ENCODE measurements at regions not wholly inside any gene's neighbourhood (a gene's known extent, or its start where the extent isn't known, plus 50 kb on each side); places are given as distances from the start of the nearest gene placed in this dataset.
"Not testable (repeated sequence)": the region's sequence is repeated elsewhere in the genome, so short reads cannot be mapped to it uniquely, and the experiment has no call there.

GRCh38 chr11:25319127-25319526 lies 822.3 kb downstream of the LUZP2 start:
- no peak for DNase-seq (ENCODE audit: low spot score)

- no peak for DNase-seq (ENCODE audit: low spot score)
Observed at GRCh38 chr11:25327656-25328055, 830.8 kb downstream of the LUZP2 start.

DNA sequence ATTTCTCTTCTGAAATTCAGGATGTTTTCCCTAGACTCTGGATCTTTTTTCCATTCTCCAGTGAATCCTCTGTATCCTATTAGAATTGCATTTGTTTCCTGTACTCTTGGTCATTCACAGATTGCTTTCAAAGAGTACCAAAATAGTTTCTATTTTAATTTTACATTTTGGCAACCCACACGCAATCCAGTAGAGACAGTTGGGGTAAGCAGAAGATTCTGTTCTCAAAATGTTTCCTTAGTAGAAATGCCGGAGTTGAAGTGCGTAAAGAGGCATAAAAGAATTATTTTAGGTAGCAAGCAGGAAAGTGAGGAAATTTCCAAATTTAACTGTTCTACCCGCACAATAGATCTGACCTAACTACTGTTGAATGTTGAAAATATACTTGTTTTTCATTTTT lies 842.4 kb downstream of the LUZP2 start:
- no peak for DNase-seq (ENCODE audit: low spot score)

DNA sequence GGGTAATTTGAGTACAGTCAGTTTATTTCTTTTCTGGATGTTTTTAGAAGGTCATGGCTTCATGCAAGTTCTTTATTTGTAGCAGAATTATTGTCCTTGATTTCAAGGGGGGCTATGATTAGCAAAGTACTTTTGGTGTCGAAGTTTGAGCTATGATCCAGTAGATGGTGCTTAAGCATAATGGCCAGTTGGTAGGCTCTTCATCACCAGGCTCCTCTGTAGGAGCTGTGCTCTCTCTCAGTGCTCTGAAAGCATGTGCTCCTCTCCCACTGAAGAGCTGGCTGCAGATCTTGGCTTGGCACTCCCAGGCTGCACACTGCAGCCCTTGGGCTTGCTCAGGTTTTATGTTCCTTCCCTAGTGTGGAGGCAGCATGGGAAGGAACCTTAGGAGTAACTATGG lies 852.7 kb downstream of the LUZP2 start:
- no peak for DNase-seq (ENCODE audit: low spot score)

DNA sequence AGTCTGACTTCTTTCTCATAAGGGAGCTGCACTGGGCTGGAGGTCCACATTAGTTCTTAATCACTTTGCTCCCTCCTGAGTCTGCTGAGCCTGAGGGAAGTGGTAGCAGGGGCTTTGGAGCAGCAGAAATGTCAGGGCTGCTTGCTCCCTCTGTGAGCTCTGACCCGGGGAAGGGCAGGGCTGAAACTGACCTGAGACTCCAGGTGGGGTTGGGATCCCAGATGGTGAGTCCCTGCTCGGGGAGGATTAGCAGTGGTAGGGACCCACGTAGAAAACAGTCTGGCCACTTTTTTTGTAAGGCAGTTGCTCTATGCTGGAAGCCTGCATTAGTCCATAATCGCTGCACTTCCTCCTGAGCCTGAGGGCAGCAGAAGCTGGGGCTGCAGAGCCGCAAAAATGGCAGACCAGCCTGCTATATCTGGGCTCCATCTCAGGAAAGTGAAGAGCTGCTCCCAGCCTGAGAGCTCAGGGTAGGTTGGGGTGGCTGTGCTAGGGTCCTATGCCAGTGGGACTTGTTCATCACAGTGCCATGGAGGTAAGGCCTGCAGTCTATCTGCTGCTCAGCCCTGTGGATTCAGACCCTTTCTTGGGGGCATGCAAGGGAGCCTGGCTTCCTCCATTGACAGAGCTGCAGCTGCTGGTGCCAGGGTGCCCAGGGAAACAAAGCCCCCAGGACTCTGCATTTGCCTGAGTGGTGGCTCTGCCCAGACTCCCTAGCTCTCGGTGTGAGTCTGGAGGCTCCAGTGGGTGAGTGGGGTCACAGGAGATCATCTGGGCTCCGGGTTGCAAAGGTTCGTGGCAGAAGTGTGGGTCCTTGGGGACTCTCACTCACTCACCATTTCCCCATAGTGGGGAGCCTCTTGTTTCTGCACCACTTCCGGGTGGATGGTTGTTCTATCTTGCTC lies 854.3 kb downstream of the LUZP2 start:
- DNase-seq (ENCODE audit: low spot score), result no peak

- no peak for DNase-seq (ENCODE audit: low spot score)
Observed at GRCh38 chr11:25357133-25357532, 860.3 kb downstream of the LUZP2 start.

- DNase-seq (ENCODE audit: low spot score), result no peak
Observed at GRCh38 chr11:25377466-25377865, 880.6 kb downstream of the LUZP2 start.

DNA sequence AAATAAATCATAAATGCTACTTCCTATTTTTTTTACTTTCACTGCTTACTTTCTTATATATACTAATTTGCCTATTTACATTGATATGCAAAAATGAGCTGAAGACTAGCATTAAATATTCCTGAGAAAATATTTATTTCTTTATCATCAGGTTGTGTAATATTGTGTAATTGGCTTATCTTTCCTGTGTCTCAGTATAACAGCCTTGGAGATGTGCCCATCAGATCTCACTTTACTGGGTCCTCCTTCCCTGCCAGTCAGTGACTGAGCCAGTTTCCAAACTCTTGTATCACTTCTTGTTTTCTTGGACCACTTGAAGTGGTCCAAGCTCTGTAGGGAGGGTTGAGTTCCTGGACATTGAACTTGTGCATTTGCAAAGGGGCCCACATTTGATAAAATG lies 900.0 kb downstream of the LUZP2 start:
- DNase-seq (ENCODE audit: low spot score), result no peak

DNA sequence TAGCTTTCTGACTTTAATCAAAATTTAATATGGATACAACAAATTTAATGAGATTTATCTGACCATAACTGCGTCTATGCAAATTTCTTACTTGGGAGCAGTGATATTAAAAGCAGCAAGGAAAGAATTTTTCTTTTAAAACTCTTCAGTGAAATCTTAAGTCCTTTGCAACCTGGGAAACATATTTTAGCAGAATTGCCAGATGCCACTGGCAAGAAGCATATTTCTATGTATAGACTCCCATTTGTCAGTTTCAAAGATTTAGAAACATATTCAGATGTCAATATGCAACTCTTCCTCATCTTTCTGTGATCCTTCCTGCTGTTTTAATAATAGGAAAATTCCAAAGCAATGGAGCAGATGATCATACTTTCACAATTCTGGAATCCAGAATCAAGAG lies 911.3 kb downstream of the LUZP2 start:
- DNase-seq (ENCODE audit: low spot score), result no peak

- no peak for DNase-seq (ENCODE audit: low spot score)
Observed at GRCh38 chr11:25415793-25416192, 916.1 kb upstream of the ANO3 start.

GRCh38 chr11:25423436-25424199 lies 908.3 kb upstream of the ANO3 start:
- DNase-seq (ENCODE audit: low spot score), result no peak

DNA sequence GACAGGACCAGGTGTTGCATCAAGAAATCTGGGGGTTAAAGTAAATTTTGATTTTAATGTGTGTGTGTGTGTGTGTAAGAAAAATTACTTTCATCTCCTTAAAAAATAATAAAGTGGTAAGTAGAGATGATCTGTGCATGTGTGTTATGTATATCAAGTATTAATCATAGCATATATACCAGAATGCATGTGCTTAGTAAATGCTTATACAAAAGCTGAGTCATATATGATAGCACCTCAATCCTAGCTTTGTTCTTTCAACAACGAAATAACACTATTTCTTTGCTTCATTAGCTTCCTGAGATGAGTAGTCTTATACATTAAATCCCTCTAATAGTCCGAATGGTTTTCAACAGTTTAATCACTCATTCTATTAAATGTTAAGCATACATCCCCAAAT lies 899.6 kb upstream of the ANO3 start:
- no peak for DNase-seq (ENCODE audit: low spot score)

DNA sequence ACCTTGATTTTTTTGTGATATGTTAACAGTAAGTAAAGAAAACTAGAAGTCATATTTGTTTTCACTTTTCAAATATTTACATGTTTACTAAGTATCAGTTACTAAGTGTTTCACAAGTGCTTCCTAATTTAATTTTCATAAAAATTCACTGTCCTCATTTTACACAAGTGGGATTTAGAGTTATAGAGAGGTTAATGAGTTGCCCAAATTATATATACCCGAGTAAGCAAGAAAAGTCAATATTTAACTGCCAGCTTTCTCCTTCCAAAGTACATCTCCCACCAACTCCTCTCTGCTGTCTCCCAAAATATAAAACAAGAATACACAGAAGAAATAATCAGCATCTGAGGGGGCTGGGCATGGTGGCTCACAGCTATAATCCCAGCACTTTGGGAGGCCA lies 896.7 kb upstream of the ANO3 start:
- DNase-seq (ENCODE audit: low spot score), result no peak

GRCh38 chr11:25436326-25436725 lies 895.6 kb upstream of the ANO3 start:
- DNase-seq (ENCODE audit: low spot score), result no peak

DNA sequence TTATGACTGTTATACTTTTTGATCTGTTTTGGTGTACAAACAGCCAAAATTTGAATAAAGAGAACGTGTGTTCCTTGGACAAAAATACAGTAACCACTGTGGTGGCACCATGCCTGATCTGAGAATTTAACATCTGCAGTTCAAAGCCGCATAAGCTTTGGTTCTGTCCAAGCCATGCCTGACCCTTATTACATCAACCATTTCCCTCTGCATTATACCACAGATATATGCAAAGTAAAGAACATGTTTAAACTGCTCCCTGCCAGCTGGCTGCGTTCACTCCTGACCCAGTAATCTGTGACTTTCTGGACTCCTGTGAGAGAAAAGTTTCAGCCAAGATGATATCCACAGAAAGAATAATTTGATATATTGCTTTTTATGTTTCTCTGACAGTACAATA lies 890.5 kb upstream of the ANO3 start:
- no peak for DNase-seq (ENCODE audit: low spot score)

- DNase-seq (ENCODE audit: low spot score), result no peak
Observed at GRCh38 chr11:25449091-25449490, 882.8 kb upstream of the ANO3 start.

- no peak for DNase-seq (ENCODE audit: low spot score)
Observed at GRCh38 chr11:25453471-25453870, 878.5 kb upstream of the ANO3 start.

- no peak for DNase-seq (ENCODE audit: low spot score)
Observed at GRCh38 chr11:25456211-25456610, 875.7 kb upstream of the ANO3 start.

GRCh38 chr11:25483915-25484635 lies 847.9 kb upstream of the ANO3 start:
- DNase-seq (ENCODE audit: low spot score), result no peak

GRCh38 chr11:25485315-25485714 lies 846.6 kb upstream of the ANO3 start:
- DNase-seq (ENCODE audit: low spot score), result no peak

- not testable (repeated sequence) for DNase-seq (ENCODE audit: low spot score)
Observed at GRCh38 chr11:25486338-25486737, 845.6 kb upstream of the ANO3 start.

- not testable (repeated sequence) for DNase-seq (ENCODE audit: low spot score)
Observed at GRCh38 chr11:25488176-25488575, 843.8 kb upstream of the ANO3 start.

- not testable (repeated sequence) for DNase-seq (ENCODE audit: low spot score)
Observed at GRCh38 chr11:25501426-25501825, 830.5 kb upstream of the ANO3 start.
